Activated T-helper 2 cell treated with anti-CD3 and anti-CD28 coated beads, Interferon-gamma antibody, Interleukin-2, Interleukin-4, amounts not matched to agents 10 μg/mL and 5 μg/mL and 100 μg/mL, durations not matched to agents 14 hours and 24 hours and 36 hours (primary cell): ENCODE measurements at regions not wholly inside any gene's neighbourhood (a gene's known extent, or its start where the extent isn't known, plus 50 kb on each side); places are given as distances from the start of the nearest gene placed in this dataset.

ENCODE experiments used
- DNase-seq: peaks from one replicate; pipeline ENCODE4 v3.0.0; 2021; ENCODE audit warnings: low spot score
- H3K27ac Mint-ChIP-seq: one replicate; pipeline ENCODE4 v1.8.0; 2021; ENCODE audit warnings: mixed read lengths
- H3K27me3 Mint-ChIP-seq: one replicate; pipeline ENCODE4 v1.8.0; 2021; ENCODE audit warnings: low read depth, mixed read lengths
- H3K36me3 Mint-ChIP-seq: one replicate; pipeline ENCODE4 v1.8.0; 2021; ENCODE audit warnings: low read depth, mixed read lengths
- H3K4me1 Mint-ChIP-seq: one replicate; pipeline ENCODE4 v1.8.0; 2021; ENCODE audit warnings: low read depth, mixed read lengths
- H3K4me3 Mint-ChIP-seq: one replicate; pipeline ENCODE4 v1.8.0; 2021; ENCODE audit warnings: low read depth, mild to moderate bottlenecking, moderate library complexity, mixed read lengths
- H3K9me3 Mint-ChIP-seq: one replicate; pipeline ENCODE4 v1.8.0; 2021; ENCODE audit warnings: mixed read lengths
- intact Hi-C: fragments of 100-400 bp; cut with micrococcal nuclease; formaldehyde crosslinking; loops from one replicate; pipeline ENCODE4 v1.15.1; 2023

- Mint-ChIP-seq H3K9me3 (peaks cover 5% of the 10 kb centered on the region), H3K4me1 (no peaks in the 10 kb centered on the region), H3K36me3 (no peaks in the 10 kb centered on the region), H3K4me3 (no peak overlapping the region), H3K27ac (no peak overlapping the region), H3K27me3 (no peaks in the 10 kb centered on the region)
- intact Hi-C loops: no loop called here
- no peak for DNase-seq
These were observed 606.6 kb upstream of the CADM1 start for GRCh38 chr11:116110802-116111201.

- H3K27ac Mint-ChIP-seq: no peak overlapping the region
- peaks cover 5% of the 10 kb centered on the region for H3K9me3 Mint-ChIP-seq
- no peaks in the 10 kb centered on the region for H3K27me3 Mint-ChIP-seq
- no peak for DNase-seq
- H3K4me1 Mint-ChIP-seq: no peaks in the 10 kb centered on the region
- no peaks in the 10 kb centered on the region for H3K36me3 Mint-ChIP-seq
- H3K4me3 Mint-ChIP-seq: no peak overlapping the region
- intact Hi-C loops: no loop called here
These were observed 606.1 kb upstream of the CADM1 start for GRCh38 chr11:116110356-116110755.

GRCh38 chr11:116109228-116109627 is 605.0 kb upstream of the CADM1 start:
- DNase-seq: no peak
- Mint-ChIP-seq H3K27ac (no peak overlapping the region), H3K36me3 (no peaks in the 10 kb centered on the region), H3K9me3 (peaks cover 4% of the 10 kb centered on the region), H3K27me3 (no peaks in the 10 kb centered on the region), H3K4me1 (no peaks in the 10 kb centered on the region), H3K4me3 (no peak overlapping the region)
- intact Hi-C loops: no loop called here

- no peaks in the 10 kb centered on the region for H3K9me3 Mint-ChIP-seq
- H3K27ac Mint-ChIP-seq: no peak overlapping the region
- intact Hi-C loops: no loop called here
- H3K4me1 Mint-ChIP-seq: no peaks in the 10 kb centered on the region
- H3K4me3 Mint-ChIP-seq: no peak overlapping the region
- H3K36me3 Mint-ChIP-seq: no peaks in the 10 kb centered on the region
- no peaks in the 10 kb centered on the region for H3K27me3 Mint-ChIP-seq
- DNase-seq: no peak
These were observed 603.9 kb upstream of the CADM1 start for GRCh38 chr11:116108161-116108560.

- Mint-ChIP-seq H3K36me3 (no peaks in the 10 kb centered on the region), H3K9me3 (no peaks in the 10 kb centered on the region), H3K27ac (no peak overlapping the region), H3K4me3 (no peak overlapping the region), H3K27me3 (no peaks in the 10 kb centered on the region), H3K4me1 (no peaks in the 10 kb centered on the region)
- intact Hi-C loops: no loop called here
- no peak for DNase-seq
These were observed 603.0 kb upstream of the CADM1 start for GRCh38 chr11:116107229-116107628.

- intact Hi-C loops: no loop called here
- Mint-ChIP-seq H3K9me3 (no peaks in the 10 kb centered on the region), H3K27ac (no peak overlapping the region), H3K36me3 (no peaks in the 10 kb centered on the region), H3K4me1 (no peaks in the 10 kb centered on the region), H3K4me3 (no peak overlapping the region), H3K27me3 (no peaks in the 10 kb centered on the region)
- DNase-seq: no peak
These were observed 600.4 kb upstream of the CADM1 start for GRCh38 chr11:116104498-116105174.

- Mint-ChIP-seq H3K27ac (no peak overlapping the region), H3K4me3 (no peak overlapping the region), H3K4me1 (no peaks in the 10 kb centered on the region), H3K36me3 (no peaks in the 10 kb centered on the region), H3K9me3 (no peaks in the 10 kb centered on the region), H3K27me3 (no peaks in the 10 kb centered on the region)
- intact Hi-C loops: no loop called here
- DNase-seq: no peak
These were observed 597.7 kb upstream of the CADM1 start for GRCh38 chr11:116101902-116102301.

GRCh38 chr11:116100016-116100415 is 595.8 kb upstream of the CADM1 start:
- Mint-ChIP-seq H3K27me3 (no peaks in the 10 kb centered on the region), H3K36me3 (no peaks in the 10 kb centered on the region), H3K27ac (no peak overlapping the region), H3K4me3 (no peak overlapping the region), H3K9me3 (no peaks in the 10 kb centered on the region), H3K4me1 (no peaks in the 10 kb centered on the region)
- no peak for DNase-seq
- intact Hi-C loops: no loop called here

- no peak for DNase-seq
- Mint-ChIP-seq H3K36me3 (no peaks in the 10 kb centered on the region), H3K9me3 (no peaks in the 10 kb centered on the region), H3K27me3 (no peaks in the 10 kb centered on the region), H3K27ac (no peak overlapping the region), H3K4me1 (no peaks in the 10 kb centered on the region), H3K4me3 (no peak overlapping the region)
- intact Hi-C loops: no loop called here
These were observed 595.3 kb upstream of the CADM1 start for GRCh38 chr11:116099541-116099940.

- DNase-seq: no peak
- H3K27ac Mint-ChIP-seq: no peak overlapping the region
- H3K4me3 Mint-ChIP-seq: no peak overlapping the region
- no peaks in the 10 kb centered on the region for H3K9me3 Mint-ChIP-seq
- intact Hi-C loops: no loop called here
- no peaks in the 10 kb centered on the region for H3K4me1 Mint-ChIP-seq
- no peaks in the 10 kb centered on the region for H3K27me3 Mint-ChIP-seq
- no peaks in the 10 kb centered on the region for H3K36me3 Mint-ChIP-seq
These were observed 592.2 kb upstream of the CADM1 start for GRCh38 chr11:116096272-116096995.

GRCh38 chr11:116093481-116094270 is 589.5 kb upstream of the CADM1 start:
- H3K27ac Mint-ChIP-seq: no peak overlapping the region
- no peaks in the 10 kb centered on the region for H3K4me1 Mint-ChIP-seq
- H3K4me3 Mint-ChIP-seq: no peak overlapping the region
- H3K36me3 Mint-ChIP-seq: no peaks in the 10 kb centered on the region
- H3K27me3 Mint-ChIP-seq: no peaks in the 10 kb centered on the region
- no peak for DNase-seq
- H3K9me3 Mint-ChIP-seq: no peaks in the 10 kb centered on the region
- intact Hi-C loops: no loop called here

GRCh38 chr11:116093065-116093464 is 588.9 kb upstream of the CADM1 start:
- H3K4me3 Mint-ChIP-seq: no peak overlapping the region

GRCh38 chr11:116086426-116086825 is 582.2 kb upstream of the CADM1 start:
- intact Hi-C loops: no loop called here
- Mint-ChIP-seq H3K36me3 (no peaks in the 10 kb centered on the region), H3K9me3 (no peaks in the 10 kb centered on the region), H3K4me1 (no peaks in the 10 kb centered on the region), H3K27me3 (no peaks in the 10 kb centered on the region), H3K4me3 (no peak overlapping the region), H3K27ac (no peak overlapping the region)
- no peak for DNase-seq

More at GRCh38 chr11:116093065-116093464, 588.9 kb upstream of the CADM1 start:
- intact Hi-C loops: no loop called here
- no peaks in the 10 kb centered on the region for H3K4me1 Mint-ChIP-seq
- no peaks in the 10 kb centered on the region for H3K27me3 Mint-ChIP-seq
- no peaks in the 10 kb centered on the region for H3K36me3 Mint-ChIP-seq
- no peak for DNase-seq
- H3K9me3 Mint-ChIP-seq: no peaks in the 10 kb centered on the region
- H3K27ac Mint-ChIP-seq: no peak overlapping the region
